HepG2 (cell line): ENCODE measurements at regions not wholly inside any gene's neighbourhood (a gene's known extent, or its start where the extent isn't known, plus 50 kb on each side); places are given as distances from the start of the nearest gene placed in this dataset.

ENCODE experiments used
- ATF7 ChIP-seq, 2 experiments: fragments of 450-650 bp in 1 of 2; sonication (generic) in 1 of 2; formaldehyde crosslinking in 1 of 2; IDR thresholded peaks; 2 replicates each; pipeline versions ENCODE4 v1.4.0 to v1.6.1; 2016 to 2020; ENCODE audit warnings: antibody characterized with exemption in 1 of 2, mild to moderate bottlenecking in 1 of 2, missing genetic modification reagents in 1 of 2
- BCL6 ChIP-seq: IDR thresholded peaks from 2 replicates; pipeline ENCODE4 v1.6.1; 2016; ENCODE audit warnings: missing genetic modification reagents, missing compliant biosample characterization
- CEBPG ChIP-seq: IDR thresholded peaks from 2 replicates; pipeline ENCODE4 v1.6.1; 2016
- EP300 ChIP-seq, 3 experiments: sonication (generic) in 1 of 3; formaldehyde crosslinking in 1 of 3; IDR thresholded peaks; 2 replicates each; pipeline versions ENCODE4 v1.5.1 to v1.6.1; 2011 to 2020; ENCODE audit warnings: low read depth in 2 of 3, low read length in 2 of 3, borderline replicate concordance in 1 of 3, improper control_type of control experiment in 1 of 3, mild to moderate bottlenecking in 1 of 3, missing genetic modification reagents in 1 of 3, moderate library complexity in 1 of 3
- ETV5 ChIP-seq: IDR thresholded peaks from 2 replicates; pipeline ENCODE4 v1.6.1; 2018; ENCODE audit warnings: missing biosample characterization, missing genetic modification reagents, inconsistent platforms, borderline replicate concordance
- FOSL2 ChIP-seq: sonication (generic); formaldehyde crosslinking; IDR thresholded peaks from 2 replicates; pipeline ENCODE4 v1.4.0; 2020; ENCODE audit warnings: missing genetic modification reagents
- GATAD2A ChIP-seq: IDR thresholded peaks from 2 replicates; pipeline ENCODE4 v1.6.1; 2016
- GTF2F1 ChIP-seq: fragments of 150-350 bp; IDR thresholded peaks from 2 replicates; pipeline ENCODE4 v1.6.1; 2014; ENCODE audit warnings: low read length
- HDAC2 ChIP-seq: sonication (generic); formaldehyde crosslinking; IDR thresholded peaks from 2 replicates; pipeline ENCODE4 v1.4.0; 2020; ENCODE audit warnings: missing genetic modification reagents
- HNF4A ChIP-seq: sonication (generic); formaldehyde crosslinking; IDR thresholded peaks from 2 replicates; pipeline ENCODE4 v1.4.0; 2020; ENCODE audit warnings: missing genetic modification reagents
- MBD4 ChIP-seq: IDR thresholded peaks from 2 replicates; pipeline ENCODE4 v1.6.1; 2012; ENCODE audit warnings: low read length, inconsistent platforms, borderline replicate concordance
- MED1 ChIP-seq: sonication (generic); formaldehyde crosslinking; IDR thresholded peaks from 2 replicates; pipeline ENCODE4 v1.4.0; 2020; ENCODE audit warnings: missing genetic modification reagents
- NCOA2 ChIP-seq: sonication (generic); formaldehyde crosslinking; IDR thresholded peaks from 2 replicates; pipeline ENCODE4 v1.8.0; 2022; ENCODE audit warnings: inconsistent platforms
- PHF21A ChIP-seq: sonication (generic); formaldehyde crosslinking; IDR thresholded peaks from 2 replicates; pipeline ENCODE4 v1.5.0; 2020; ENCODE audit warnings: mild to moderate bottlenecking, missing genetic modification reagents
- PHF5A ChIP-seq: IDR thresholded peaks from one replicate; pipeline ENCODE4 v1.6.1; 2018; ENCODE audit warnings: low read depth, missing genetic modification reagents; ENCODE audit not compliant: unreplicated experiment
- POGZ ChIP-seq: sonication (generic); formaldehyde crosslinking; IDR thresholded peaks from 2 replicates; pipeline ENCODE4 v1.4.0; 2020; ENCODE audit warnings: mild to moderate bottlenecking, missing genetic modification reagents
- RBM22 ChIP-seq: fragments of 200-400 bp; formaldehyde crosslinking; optimal IDR thresholded peaks from 2 replicates; pipeline ENCODE3; 2017; ENCODE audit warnings: mild to moderate bottlenecking, low read length, moderate library complexity
- RXRB ChIP-seq: IDR thresholded peaks from 2 replicates; pipeline ENCODE4 v1.6.1; 2016; ENCODE audit warnings: borderline replicate concordance, missing genetic modification reagents, missing compliant biosample characterization
- SALL1 ChIP-seq: sonication (generic); formaldehyde crosslinking; IDR thresholded peaks from 2 replicates; pipeline ENCODE4 v1.8.0; 2022; ENCODE audit warnings: mild to moderate bottlenecking, missing genetic modification reagents
- SP5 ChIP-seq: IDR thresholded peaks from 2 replicates; pipeline ENCODE4 v1.6.1; 2016; ENCODE audit warnings: low read depth, borderline replicate concordance
- ZNF350 ChIP-seq: sonication (generic); formaldehyde crosslinking; IDR thresholded peaks from 2 replicates; pipeline ENCODE4 v1.4.0; 2020; ENCODE audit warnings: mild to moderate bottlenecking, low read depth, missing genetic modification reagents, borderline replicate concordance
- TF ChIP-seq, protein P1 (sequence below): sonication (generic); formaldehyde crosslinking; IDR thresholded peaks from 2 replicates; pipeline ENCODE4 v1.4.0; 2020; ENCODE audit warnings: missing genetic modification reagents, borderline replicate concordance
- TF ChIP-seq, protein P2 (sequence below): sonication (generic); formaldehyde crosslinking; IDR thresholded peaks from 2 replicates; pipeline ENCODE4 v1.4.0; 2020; ENCODE audit warnings: missing genetic modification reagents
- TF ChIP-seq, protein P3 (sequence below): IDR thresholded peaks from 2 replicates; pipeline ENCODE4 v1.6.1; 2018; ENCODE audit warnings: missing genetic modification reagents

DNA sequence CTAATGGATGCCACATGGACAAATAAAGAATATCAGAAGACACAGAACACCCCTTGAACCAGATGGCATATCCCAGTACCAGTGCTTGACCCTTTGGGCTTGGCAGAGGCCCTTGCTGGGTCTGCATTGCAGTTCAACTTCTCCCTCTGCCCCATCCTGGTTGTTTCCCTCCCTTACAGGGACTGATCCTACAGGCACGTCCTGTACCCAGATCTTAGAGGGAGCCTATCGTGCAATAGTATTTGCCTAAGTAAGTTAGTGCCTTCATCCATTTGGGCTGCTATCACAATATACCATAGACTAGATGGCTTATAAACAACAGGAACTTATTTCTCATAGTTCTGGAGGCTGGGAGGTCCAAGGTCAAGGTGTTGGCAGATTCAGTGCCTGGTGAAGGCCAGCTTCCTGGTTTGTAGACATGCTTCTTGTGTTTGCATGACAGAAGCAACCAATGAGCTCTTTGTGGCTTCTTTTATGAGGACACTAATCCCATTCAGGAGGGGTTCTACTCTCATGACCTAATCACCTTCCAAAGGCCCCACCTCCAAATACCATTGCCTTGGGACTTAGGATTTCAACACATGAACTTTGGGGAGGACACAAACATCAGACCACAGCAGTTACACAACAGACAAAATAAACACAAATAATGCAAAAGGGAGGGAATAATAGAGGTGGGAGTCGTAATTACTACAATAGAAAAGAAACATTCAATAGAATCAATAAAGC, 146.5 kb upstream of the MSX1 start (continued):
- TF ChIP-seq BCL6 (CRISPR knock-in tag) = peak; percentile 61
- TF ChIP-seq POGZ (CRISPR knock-in tag) = peak; percentile 87
- peak; percentile 83 for TF ChIP-seq HNF4A (CRISPR knock-in tag)
- TF ChIP-seq FOSL2 = peak; percentile 48
- peak; percentile 31 for TF ChIP-seq RBM22
- TF ChIP-seq MED1 = peak; percentile 67; the same call in 1 of the 2 replicates
- peak; percentile 49 for TF ChIP-seq ATF7 (IDR thresholded peaks at IDR 0.05)
- TF ChIP-seq ATF7 (CRISPR knock-in tag; IDR thresholded peaks at IDR 0.05) = no peak
- TF ChIP-seq, protein P1, sequence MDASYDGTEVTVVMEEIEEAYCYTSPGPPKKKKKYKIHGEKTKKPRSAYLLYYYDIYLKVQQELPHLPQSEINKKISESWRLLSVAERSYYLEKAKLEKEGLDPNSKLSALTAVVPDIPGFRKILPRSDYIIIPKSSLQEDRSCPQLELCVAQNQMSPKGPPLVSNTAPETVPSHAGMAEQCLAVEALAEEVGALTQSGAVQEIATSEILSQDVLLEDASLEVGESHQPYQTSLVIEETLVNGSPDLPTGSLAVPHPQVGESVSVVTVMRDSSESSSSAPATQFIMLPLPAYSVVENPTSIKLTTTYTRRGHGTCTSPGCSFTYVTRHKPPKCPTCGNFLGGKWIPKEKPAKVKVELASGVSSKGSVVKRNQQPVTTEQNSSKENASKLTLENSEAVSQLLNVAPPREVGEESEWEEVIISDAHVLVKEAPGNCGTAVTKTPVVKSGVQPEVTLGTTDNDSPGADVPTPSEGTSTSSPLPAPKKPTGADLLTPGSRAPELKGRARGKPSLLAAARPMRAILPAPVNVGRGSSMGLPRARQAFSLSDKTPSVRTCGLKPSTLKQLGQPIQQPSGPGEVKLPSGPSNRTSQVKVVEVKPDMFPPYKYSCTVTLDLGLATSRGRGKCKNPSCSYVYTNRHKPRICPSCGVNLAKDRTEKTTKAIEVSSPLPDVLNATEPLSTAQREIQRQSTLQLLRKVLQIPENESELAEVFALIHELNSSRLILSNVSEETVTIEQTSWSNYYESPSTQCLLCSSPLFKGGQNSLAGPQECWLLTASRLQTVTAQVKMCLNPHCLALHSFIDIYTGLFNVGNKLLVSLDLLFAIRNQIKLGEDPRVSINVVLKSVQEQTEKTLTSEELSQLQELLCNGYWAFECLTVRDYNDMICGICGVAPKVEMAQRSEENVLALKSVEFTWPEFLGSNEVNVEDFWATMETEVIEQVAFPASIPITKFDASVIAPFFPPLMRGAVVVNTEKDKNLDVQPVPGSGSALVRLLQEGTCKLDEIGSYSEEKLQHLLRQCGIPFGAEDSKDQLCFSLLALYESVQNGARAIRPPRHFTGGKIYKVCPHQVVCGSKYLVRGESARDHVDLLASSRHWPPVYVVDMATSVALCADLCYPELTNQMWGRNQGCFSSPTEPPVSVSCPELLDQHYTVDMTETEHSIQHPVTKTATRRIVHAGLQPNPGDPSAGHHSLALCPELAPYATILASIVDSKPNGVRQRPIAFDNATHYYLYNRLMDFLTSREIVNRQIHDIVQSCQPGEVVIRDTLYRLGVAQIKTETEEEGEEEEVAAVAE (CRISPR knock-in tag) = 0 out of 2 replicates have a peak, but pooled peaks have one; percentile 7
- no peak for TF ChIP-seq ZNF350
- TF ChIP-seq, protein P2, sequence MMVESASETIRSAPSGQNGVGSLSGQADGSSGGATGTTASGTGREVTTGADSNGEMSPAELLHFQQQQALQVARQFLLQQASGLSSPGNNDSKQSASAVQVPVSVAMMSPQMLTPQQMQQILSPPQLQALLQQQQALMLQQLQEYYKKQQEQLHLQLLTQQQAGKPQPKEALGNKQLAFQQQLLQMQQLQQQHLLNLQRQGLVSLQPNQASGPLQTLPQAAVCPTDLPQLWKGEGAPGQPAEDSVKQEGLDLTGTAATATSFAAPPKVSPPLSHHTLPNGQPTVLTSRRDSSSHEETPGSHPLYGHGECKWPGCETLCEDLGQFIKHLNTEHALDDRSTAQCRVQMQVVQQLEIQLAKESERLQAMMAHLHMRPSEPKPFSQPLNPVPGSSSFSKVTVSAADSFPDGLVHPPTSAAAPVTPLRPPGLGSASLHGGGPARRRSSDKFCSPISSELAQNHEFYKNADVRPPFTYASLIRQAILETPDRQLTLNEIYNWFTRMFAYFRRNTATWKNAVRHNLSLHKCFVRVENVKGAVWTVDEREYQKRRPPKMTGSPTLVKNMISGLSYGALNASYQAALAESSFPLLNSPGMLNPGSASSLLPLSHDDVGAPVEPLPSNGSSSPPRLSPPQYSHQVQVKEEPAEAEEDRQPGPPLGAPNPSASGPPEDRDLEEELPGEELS (CRISPR knock-in tag) = peak; percentile 97
- TF ChIP-seq HDAC2 = peak; percentile 83; the same call in 1 of the 2 replicates
- peak; percentile 88 for TF ChIP-seq CEBPG (CRISPR knock-in tag)
- peak in 1 of 2 experiments; percentile 84; a peak in 2 of 4 replicates for TF ChIP-seq EP300 (IDR thresholded peaks at IDR 0.05; ENCODE audit: low read depth in 2 of 2, low read length in 2 of 2)
- TF ChIP-seq EP300 (CRISPR knock-in tag; IDR thresholded peaks at IDR 0.05; ENCODE audit: borderline replicate concordance) = peak; percentile 44; the same call in 1 of the 2 replicates
- TF ChIP-seq RXRB (CRISPR knock-in tag) = peak; percentile 72
- no peak for TF ChIP-seq GTF2F1
- peak; percentile 93 for TF ChIP-seq SP5 (CRISPR knock-in tag)
- TF ChIP-seq NCOA2 = peak; percentile 87
- peak; percentile 64 for TF ChIP-seq SALL1
- TF ChIP-seq, protein P3, sequence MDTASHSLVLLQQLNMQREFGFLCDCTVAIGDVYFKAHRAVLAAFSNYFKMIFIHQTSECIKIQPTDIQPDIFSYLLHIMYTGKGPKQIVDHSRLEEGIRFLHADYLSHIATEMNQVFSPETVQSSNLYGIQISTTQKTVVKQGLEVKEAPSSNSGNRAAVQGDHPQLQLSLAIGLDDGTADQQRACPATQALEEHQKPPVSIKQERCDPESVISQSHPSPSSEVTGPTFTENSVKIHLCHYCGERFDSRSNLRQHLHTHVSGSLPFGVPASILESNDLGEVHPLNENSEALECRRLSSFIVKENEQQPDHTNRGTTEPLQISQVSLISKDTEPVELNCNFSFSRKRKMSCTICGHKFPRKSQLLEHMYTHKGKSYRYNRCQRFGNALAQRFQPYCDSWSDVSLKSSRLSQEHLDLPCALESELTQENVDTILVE = peak; percentile 40; the same call in 1 of the 2 replicates
- peak; percentile 86 for TF ChIP-seq PHF5A (CRISPR knock-in tag)
- no peak for TF ChIP-seq MBD4
- TF ChIP-seq ETV5 = peak; percentile 51; the same call in 1 of the 2 replicates
- peak; percentile 91 for TF ChIP-seq GATAD2A (CRISPR knock-in tag)
- TF ChIP-seq PHF21A (CRISPR knock-in tag) = peak; percentile 52; the same call in 1 of the 2 replicates
